SK-N-SH treated with all-trans-retinoic acid at 6 μM for 48 hours (cell line): ENCODE measurements at regions not wholly inside any gene's neighbourhood (a gene's known extent, or its start where the extent isn't known, plus 50 kb on each side); places are given as distances from the start of the nearest gene placed in this dataset.

Experiments
- RARB ChIP-seq: fragments of 250-450 bp; sonication (Bioruptor Pico); IDR thresholded peaks from 2 replicates; pipeline ENCODE4 v1.8.0; 2021; ENCODE audit warnings: mild to moderate bottlenecking, moderate library complexity
- TOX ChIP-seq: fragments of 250-450 bp; sonication (Bioruptor Pico); IDR thresholded peaks from 2 replicates; pipeline ENCODE4 v1.8.0; 2021; ENCODE audit warnings: mild to moderate bottlenecking, moderate library complexity, borderline replicate concordance
- ZFP30 ChIP-seq: fragments of 450-650 bp; formaldehyde crosslinking; IDR thresholded peaks from 2 replicates; pipeline ENCODE4 v1.5.0; 2022; ENCODE audit warnings: mild to moderate bottlenecking, moderate library complexity

GRCh38 chrX:21305799-21306336, 68.3 kb upstream of the CNKSR2 start:
- TF ChIP-seq RARB (CRISPR knock-in tag) (no peak), ZFP30 (CRISPR knock-in tag) (no peak), TOX (CRISPR knock-in tag) (no peak)
